Caco-2 (cell line): ENCODE measurements at regions not wholly inside any gene's neighbourhood (a gene's known extent, or its start where the extent isn't known, plus 50 kb on each side); places are given as distances from the start of the nearest gene placed in this dataset.

Experiments used
- BruUV-seq: library from RNA; stranded (reverse); fragments of 400-500 nt; replicated peaks from 2 replicates; lab custom pipeline; 2021; lab: Mats Ljungman, UMichigan
- CTCF ChIA-PET: fragments of 300-600 bp; sonication (Branson Sonifier 250); formaldehyde crosslinking; loops from one replicate; lab custom pipeline; 2022; ENCODE audit warnings: antibody characterized with exemption; lab: Charles Lee
- POLR2A ChIA-PET: fragments of 300-600 bp; sonication (Branson Sonifier 250); formaldehyde crosslinking; loops from one replicate; lab custom pipeline; 2022; ENCODE audit warnings: antibody characterized with exemption; lab: Charles Lee
- DNase-seq, 2 experiments: peaks; one replicate each; pipeline versions ENCODE4 v3.0.0 to v3.0.0-alpha.2; 2020 to 2022
- H3K27me3 ChIP-seq: replicated peaks from 2 replicates; pipeline ENCODE4 v1.6.0; 2011; ENCODE audit warnings: low read length; ENCODE audit not compliant: control insufficient read depth, insufficient read depth
- H3K36me3 ChIP-seq: 2 replicates; pipeline ENCODE4 v1.5.1; 2011; ENCODE audit warnings: low read length; ENCODE audit not compliant: control insufficient read depth, insufficient read depth
- H3K4me1 ChIP-seq: fragments of 250-450 bp; sonication (Bioruptor Pico); 2 replicates; pipeline ENCODE4 v1.5.1; 2020; ENCODE audit warnings: mild to moderate bottlenecking
- H3K4me3 ChIP-seq: 2 replicates; pipeline ENCODE4 v1.5.1; 2011; ENCODE audit warnings: low read depth, mild to moderate bottlenecking, control low read depth, low read length
- H3K9me3 ChIP-seq: fragments of 250-450 bp; sonication (Bioruptor Pico); 2 replicates; pipeline ENCODE4 v1.5.1; 2020; ENCODE audit warnings: mild to moderate bottlenecking, moderate library complexity
- H3K27ac Mint-ChIP-seq: one replicate; pipeline ENCODE4 v1.8.0; 2022; ENCODE audit warnings: mixed read lengths; ENCODE audit not compliant: unreplicated experiment
- H3K27me3 Mint-ChIP-seq: one replicate; pipeline ENCODE4 v1.8.0; 2022; ENCODE audit warnings: mixed read lengths; ENCODE audit not compliant: insufficient read depth, unreplicated experiment
- H3K36me3 Mint-ChIP-seq: one replicate; pipeline ENCODE4 v1.8.0; 2022; ENCODE audit warnings: mild to moderate bottlenecking, mixed read lengths; ENCODE audit not compliant: insufficient read depth, unreplicated experiment
- H3K4me1 Mint-ChIP-seq: one replicate; pipeline ENCODE4 v1.8.0; 2022; ENCODE audit warnings: low read depth, mixed read lengths; ENCODE audit not compliant: unreplicated experiment
- H3K4me3 Mint-ChIP-seq: one replicate; pipeline ENCODE4 v1.8.0; 2022; ENCODE audit warnings: mild to moderate bottlenecking, moderate library complexity, mixed read lengths; ENCODE audit not compliant: unreplicated experiment
- H3K9me3 Mint-ChIP-seq: one replicate; pipeline ENCODE4 v1.8.0; 2022; ENCODE audit warnings: mixed read lengths; ENCODE audit not compliant: unreplicated experiment
- intact Hi-C: fragments of 100-400 bp; cut with micrococcal nuclease; formaldehyde crosslinking; loops from one replicate; pipeline ENCODE4 v1.10.0; 2022; ENCODE audit not compliant: unreplicated experiment
- TF ChIP-seq, protein P1 (sequence below), 2 experiments: fragments of 200-600 bp in 1 of 2; IDR thresholded peaks; 1 replicate in 1 of 2; 2 replicates in 1 of 2; pipeline versions ENCODE4 v1.5.1 to v1.8.0; 2011 to 2022; ENCODE audit warnings: antibody characterized with exemption in 1 of 2, control low read depth in 1 of 2, inconsistent platforms in 1 of 2, low read depth in 1 of 2, low read length in 1 of 2, mild to moderate bottlenecking in 1 of 2, moderate library complexity in 1 of 2; ENCODE audit not compliant: insufficient read depth in 1 of 2, severe bottlenecking in 1 of 2, unreplicated experiment in 1 of 2

GRCh38 chr10:29403208-29403607, 114.3 kb downstream of the LYZL1 start:
- H3K27me3 Mint-ChIP-seq, result no peaks in the 10 kb centered on the region
- H3K36me3 Mint-ChIP-seq, result no peaks in the 10 kb centered on the region
- no peaks in the 10 kb centered on the region for H3K4me1 Mint-ChIP-seq
- POLR2A ChIA-PET, result no interaction called here
- CTCF ChIA-PET, result no interaction called here
- Histone ChIP-seq H3K27me3 (no peaks in the 10 kb centered on the region), H3K4me1 (no peaks in the 10 kb centered on the region), H3K36me3 (no peaks in the 10 kb centered on the region), H3K9me3 (peaks cover 25% of the 10 kb centered on the region), H3K4me3 (no peak overlapping the region)
- peaks cover 36% of the 10 kb centered on the region for H3K9me3 Mint-ChIP-seq
- TF ChIP-seq, protein P1, sequence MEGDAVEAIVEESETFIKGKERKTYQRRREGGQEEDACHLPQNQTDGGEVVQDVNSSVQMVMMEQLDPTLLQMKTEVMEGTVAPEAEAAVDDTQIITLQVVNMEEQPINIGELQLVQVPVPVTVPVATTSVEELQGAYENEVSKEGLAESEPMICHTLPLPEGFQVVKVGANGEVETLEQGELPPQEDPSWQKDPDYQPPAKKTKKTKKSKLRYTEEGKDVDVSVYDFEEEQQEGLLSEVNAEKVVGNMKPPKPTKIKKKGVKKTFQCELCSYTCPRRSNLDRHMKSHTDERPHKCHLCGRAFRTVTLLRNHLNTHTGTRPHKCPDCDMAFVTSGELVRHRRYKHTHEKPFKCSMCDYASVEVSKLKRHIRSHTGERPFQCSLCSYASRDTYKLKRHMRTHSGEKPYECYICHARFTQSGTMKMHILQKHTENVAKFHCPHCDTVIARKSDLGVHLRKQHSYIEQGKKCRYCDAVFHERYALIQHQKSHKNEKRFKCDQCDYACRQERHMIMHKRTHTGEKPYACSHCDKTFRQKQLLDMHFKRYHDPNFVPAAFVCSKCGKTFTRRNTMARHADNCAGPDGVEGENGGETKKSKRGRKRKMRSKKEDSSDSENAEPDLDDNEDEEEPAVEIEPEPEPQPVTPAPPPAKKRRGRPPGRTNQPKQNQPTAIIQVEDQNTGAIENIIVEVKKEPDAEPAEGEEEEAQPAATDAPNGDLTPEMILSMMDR (IDR thresholded peaks at IDR 0.05; ENCODE audit: insufficient read depth in 1 of 2, low read depth in 1 of 2, low read length in 1 of 2, severe bottlenecking in 1 of 2, unreplicated experiment in 1 of 2), result no peak
- H3K27ac Mint-ChIP-seq, result no peak overlapping the region
- BruUV-seq, result no TSS peak
- H3K4me3 Mint-ChIP-seq, result no peak overlapping the region
- DNase-seq, result no peak
- intact Hi-C loops, result no loop called here

DNA sequence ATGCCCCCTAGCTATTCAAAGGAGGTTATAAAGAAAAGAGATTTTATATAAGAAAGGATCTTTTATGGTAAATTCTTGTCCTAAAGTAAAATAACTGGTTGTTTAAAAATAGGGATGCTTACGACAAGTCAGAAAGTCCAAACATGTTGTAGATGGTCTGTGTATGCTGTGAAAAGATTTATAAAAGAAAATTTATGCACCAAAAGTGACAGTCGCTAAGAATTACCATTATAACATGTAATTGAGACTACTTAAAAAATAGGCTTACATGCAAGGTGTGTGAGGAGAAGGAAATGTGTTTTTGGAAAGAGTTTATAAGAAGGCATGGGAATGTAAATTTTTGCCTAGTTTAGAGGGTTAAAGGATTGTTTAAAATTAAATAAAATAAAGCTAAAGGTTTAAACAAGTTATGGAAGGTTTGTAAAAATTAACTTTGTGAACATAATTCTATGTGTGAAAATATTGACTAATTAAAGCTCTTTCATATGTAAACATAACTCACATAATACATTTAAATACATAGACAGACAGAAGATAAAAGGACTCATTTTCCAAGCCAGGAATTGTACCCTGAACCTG, 118.5 kb downstream of the LYZL1 start:
- BruUV-seq, result no TSS peak
- intact Hi-C loops, result no loop called here
- peaks cover 12% of the 10 kb centered on the region for H3K9me3 Mint-ChIP-seq
- peaks cover 8% of the 10 kb centered on the region for H3K4me1 Mint-ChIP-seq
- DNase-seq, result no peak
- no peaks in the 10 kb centered on the region for H3K36me3 ChIP-seq
- CTCF ChIA-PET, result no interaction called here
- H3K4me3 Mint-ChIP-seq, result no peak overlapping the region
- no peaks in the 10 kb centered on the region for H3K27me3 Mint-ChIP-seq
- peaks cover 18% of the 10 kb centered on the region for H3K9me3 ChIP-seq
- H3K4me3 ChIP-seq, result no peak overlapping the region
- TF ChIP-seq, protein P1 (IDR thresholded peaks at IDR 0.05; ENCODE audit: insufficient read depth in 1 of 2, low read depth in 1 of 2, low read length in 1 of 2, severe bottlenecking in 1 of 2, unreplicated experiment in 1 of 2), result no peak
- H3K4me1 ChIP-seq, result 0 out of 2 replicates have a peak, but pooled peaks cover under 1% of the 10 kb centered on the region
- no peak overlapping the region for H3K27ac Mint-ChIP-seq
- H3K27me3 ChIP-seq, result no peaks in the 10 kb centered on the region
- POLR2A ChIA-PET, result no interaction called here
- peaks cover 20% of the 10 kb centered on the region for H3K36me3 Mint-ChIP-seq
